NOMO-1 treated with DMSO at 0.1 percent for 48 hours (cell line): ENCODE measurements at regions not wholly inside any gene's neighbourhood (a gene's known extent, or its start where the extent isn't known, plus 50 kb on each side); places are given as distances from the start of the nearest gene placed in this dataset.

ENCODE experiments used
- DNase-seq: peaks from one replicate; lab custom pipeline; 2025; ENCODE audit not compliant: unreplicated experiment; lab: John Stamatoyannopoulos, UW

DNA sequence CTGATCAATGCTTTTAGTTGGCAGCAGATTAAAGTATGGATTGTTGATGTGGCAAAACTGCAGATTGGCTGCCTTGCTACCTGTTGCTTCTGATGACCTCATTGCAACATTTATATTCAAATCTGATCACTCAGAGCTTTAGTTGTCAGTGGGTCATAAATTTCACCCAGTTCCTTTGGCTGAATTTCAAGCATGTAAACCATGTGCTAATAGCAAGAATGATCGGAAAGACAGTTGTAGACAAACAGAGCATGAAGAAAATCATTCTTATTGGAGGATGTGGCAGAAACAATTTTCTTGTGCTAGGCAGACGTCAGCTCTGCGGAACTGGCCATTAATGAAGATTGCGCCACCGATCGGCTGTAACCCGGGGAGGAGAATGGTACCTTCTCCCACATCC is 346.6 kb upstream of the EEF2KMT start:
- DNase-seq = no peak

DNA sequence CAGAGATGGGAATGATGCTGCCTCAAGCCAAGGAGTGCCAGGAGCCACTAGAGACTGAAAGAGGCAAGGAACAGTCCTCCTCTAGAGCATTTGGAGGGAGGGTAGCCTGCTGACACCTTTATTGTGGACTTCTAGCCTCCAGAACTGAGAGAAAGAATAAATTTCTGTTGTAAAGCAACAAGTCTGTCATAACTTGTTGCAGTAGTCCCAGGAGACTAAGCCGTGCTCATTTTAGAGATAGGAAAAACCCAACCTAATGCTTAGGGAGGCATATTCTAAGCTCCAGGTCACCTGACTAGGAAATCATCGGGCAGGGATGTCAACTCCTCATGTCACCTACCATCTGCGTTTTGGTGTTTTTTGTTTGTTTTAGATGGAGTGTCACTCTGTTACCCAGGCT is 345.4 kb upstream of the EEF2KMT start:
- no peak for DNase-seq

DNA sequence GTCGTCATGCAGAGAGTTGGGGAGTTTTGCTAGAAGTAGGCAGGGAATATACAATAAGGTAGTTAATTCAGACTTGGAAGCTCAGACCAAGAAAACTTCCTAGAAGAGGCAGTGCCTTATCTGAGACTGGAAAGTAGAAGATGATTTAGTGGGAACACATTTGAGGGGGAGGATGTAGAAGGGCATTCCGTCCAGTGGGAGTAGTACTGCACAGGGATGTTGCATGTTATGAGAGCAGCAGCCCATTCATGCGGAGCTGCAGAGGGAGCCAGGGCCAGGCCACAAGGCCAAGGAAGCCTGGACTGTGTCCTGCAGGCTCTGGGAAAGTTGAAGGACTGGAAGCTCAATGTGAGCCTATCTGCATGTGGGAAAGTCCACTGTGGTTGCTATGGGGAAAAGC is 344.5 kb upstream of the EEF2KMT start:
- DNase-seq = no peak

DNA sequence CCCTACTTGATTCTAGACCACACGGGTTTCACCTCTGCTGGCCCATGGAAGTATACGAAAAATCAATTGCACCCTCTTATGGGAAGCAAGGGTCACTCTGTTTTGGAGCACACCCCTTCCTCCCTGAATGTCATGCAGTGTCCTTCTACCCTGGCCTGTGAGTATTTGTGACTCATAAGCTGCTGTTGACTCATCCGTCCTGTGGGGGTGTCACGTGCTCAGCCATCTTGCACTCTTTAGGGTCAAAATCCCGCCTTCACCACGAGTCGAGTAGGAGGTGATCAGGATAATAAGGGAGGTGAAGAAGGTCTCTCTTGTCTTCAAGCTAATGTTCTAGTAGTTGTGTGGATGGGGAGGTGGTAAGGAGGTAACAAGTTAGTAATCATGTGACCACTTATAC is 341.0 kb upstream of the EEF2KMT start:
- no peak for DNase-seq

DNA sequence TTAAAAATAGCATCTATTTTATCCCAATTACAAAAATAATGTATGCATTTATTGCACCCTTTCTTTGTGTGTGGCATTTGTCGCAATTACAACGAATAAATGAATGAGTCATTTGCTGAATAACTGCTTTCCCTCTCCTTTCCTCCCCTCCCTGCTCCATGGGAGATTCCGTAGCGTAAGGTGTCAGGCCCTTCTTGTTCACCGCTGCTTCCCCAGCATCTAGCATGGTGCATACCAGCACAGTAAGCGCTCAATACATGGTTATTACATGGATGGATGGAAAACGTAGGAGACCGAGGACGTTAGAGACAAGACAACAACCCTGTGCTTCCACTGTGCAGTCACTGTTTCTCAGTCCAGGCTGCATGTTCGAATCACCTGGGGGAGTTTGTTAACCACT is 336.0 kb upstream of the EEF2KMT start:
- no peak for DNase-seq

DNA sequence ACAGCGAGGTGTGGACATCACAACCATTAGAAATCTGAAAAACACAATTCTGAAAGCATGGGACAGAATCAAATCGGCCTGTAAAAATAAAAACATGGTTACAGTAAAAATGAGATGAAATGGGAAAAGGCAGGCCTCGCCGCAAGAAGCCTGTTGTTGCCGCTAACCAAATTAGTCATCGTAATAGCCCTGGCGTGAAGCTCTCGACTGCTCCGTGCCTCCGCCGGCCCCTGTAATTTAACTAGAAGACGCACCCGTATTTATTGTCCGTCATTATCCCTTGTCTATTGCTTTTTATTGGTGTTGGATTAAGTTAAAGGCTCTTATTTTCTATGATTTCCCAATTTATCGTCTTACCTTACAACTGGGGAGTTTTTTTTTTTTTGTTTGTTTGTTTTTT is 334.6 kb upstream of the EEF2KMT start:
- DNase-seq = no peak

DNA sequence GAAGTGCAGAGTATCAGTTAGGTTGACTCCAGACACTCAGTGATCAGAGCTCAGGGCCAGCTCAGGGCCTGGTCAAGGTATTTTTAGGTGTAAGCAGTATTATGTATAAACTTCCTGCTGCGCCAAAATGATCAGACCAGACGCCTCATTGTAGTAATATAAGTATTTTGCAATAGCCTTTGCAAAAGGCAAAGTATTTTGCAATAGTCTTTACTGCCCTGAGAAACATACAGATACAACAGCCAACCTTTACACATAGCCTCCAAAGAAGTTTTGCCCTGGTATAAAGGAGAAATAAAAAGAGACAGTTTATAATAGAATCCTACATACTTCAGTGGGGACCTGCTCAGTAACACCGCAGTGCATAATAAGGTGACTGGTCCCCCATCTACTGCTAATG is 333.0 kb upstream of the EEF2KMT start:
- peak; percentile 20 for DNase-seq

DNA sequence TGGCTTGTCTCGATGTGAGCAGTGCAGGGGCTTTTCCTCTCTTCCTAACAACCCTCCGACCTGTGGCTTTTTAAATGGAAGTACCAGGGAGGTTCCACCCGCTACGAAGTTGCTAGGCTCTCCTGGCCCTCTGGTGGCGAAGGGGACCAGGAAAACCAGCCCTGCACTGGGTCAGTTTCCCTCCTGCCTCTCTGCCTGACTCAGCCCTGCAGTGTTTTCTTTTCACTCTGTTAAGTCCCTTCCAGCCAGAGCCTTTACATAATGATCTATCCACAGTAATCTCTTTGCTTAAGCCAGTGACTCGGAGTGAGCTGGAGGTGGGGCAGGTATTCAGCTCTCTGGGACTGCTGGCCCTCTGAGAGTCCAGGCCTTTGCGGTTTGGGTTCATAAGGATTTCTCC is 331.3 kb upstream of the EEF2KMT start:
- DNase-seq = no peak

DNA sequence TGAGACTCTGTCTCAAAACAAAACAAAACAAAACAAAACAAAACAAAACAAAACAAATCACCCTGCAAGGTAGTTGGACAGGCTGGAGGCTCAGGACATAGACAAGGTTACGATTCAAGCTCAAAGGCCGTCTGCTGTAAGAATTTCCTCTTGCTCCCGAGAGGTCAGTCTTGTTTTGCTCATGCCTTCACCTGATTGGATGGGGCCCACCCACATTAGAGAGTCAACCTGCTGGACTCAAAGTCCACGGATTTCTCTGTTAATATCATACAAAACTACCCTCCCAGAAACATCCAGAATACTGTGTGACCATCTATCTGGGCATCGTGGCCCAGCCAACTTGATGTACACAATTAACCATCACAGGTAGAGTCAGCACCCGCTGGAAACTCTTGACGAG is 330.0 kb upstream of the EEF2KMT start:
- no peak for DNase-seq

DNA sequence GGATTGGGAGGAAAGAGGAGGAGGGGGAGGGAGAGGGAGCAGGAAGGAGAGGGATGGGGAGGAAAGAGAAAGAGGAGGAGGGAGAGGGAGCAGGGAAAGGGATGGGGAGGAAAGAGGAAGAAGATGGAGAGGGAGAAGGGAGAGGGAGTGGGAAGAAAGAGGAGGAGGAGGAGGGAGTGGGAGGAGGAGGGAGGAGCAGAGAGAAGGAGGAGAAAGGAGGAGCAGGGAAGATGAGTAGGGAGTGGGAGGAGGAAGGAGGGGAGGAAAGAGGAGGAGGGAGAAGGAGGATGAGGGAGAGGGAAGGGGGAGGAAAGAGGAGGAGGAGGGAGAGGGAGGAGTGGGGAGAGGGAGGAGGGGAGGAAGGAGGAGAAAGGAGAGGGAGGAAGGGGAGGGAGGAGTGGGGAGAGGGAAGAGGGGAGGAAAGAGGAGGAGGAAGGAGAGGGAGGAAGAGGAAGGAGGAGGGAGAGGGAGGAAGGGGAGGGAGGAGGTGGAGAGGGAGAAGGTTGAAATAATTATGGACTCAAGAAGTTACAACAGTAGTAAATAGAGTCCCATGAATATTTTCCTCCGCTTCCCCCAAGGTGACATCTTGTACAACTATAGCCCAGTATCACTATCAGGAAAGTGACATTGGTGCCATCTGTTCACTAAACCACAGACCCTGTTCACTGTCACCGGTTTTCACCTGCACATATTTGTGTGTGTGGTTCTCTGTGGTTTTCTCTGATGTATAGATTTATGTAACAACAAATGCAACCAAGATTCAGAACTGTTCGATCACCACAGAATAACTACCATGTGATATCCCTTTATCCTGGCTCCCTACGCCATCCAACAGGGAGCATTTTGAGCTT is 325.3 kb upstream of the EEF2KMT start:
- DNase-seq = no peak

DNA sequence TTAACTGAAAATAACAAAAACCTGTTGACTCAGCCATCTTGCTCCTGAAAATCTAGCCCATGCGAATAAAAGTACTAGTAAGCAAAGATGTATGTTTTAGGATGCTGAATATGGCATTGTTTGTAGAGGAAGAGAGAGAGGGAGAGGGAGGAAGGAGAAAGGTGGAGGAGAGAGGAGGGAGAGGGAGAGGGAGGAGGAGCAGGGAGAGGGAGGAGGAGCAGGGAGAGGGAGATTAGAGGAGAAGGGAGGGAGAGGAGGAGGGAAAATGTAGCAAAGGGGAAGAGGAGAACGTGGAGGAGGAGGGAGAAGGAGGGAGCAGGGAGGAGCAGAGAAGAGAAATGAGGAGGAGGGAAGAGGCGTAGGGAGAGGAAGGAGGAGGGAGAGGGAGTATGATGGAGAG is 324.5 kb upstream of the EEF2KMT start:
- DNase-seq = no peak

DNA sequence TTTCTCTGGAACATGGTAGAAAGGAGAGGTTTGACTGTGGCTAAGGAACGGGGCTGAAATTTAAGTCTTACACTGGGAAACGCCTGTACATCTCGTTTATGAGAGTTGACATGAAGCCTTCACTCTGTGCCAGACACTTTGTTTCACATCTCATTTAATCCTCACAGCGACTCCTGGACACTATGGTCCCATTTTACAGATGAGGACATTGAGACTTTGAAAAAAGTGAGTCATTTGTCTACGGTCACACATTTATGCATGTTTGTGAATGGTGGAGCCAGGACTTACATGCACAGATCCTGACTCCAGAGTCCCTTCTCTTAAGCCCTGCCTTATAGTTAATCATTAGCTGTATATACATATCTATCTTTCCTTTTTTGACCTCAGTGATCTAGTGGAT is 318.4 kb upstream of the EEF2KMT start:
- DNase-seq = no peak

DNA sequence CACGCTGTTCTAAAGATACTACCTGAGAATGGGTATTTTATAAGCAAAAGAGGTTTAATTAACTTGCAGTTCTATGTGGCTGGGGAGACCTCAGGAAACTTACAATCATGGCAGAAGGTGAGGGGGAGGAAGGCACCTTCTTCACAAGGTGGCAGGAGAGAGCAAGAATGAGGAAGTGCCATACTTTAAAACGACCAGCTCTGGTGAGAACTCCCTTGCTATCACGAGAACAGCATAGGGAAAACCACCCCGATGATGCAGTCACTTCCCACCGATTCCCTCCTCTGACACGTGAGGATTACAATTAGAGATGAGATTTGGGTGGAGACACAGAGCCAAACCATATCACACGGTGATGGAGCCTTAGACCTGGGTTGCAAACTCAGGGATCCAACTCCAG is 317.5 kb upstream of the EEF2KMT start:
- no peak for DNase-seq

DNA sequence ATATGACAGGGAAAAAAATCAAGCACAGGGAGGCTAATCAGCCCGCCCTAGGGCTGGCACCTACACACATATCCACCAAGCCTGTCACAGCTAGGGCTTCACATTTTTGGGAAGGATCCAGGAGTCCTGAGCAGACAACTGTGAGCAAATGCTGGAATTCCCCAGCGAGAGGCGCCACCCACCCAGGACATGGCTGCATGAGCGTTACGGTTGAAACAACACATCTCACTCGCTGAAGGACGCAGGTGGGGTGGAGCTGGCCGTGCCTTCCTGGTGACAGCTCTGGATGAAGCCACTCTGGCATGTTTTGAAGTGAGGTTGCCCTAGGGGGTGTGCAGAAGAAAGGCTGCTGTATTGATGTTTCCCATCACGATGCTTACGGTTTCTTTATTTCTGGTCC is 315.1 kb upstream of the EEF2KMT start:
- DNase-seq = no peak

DNA sequence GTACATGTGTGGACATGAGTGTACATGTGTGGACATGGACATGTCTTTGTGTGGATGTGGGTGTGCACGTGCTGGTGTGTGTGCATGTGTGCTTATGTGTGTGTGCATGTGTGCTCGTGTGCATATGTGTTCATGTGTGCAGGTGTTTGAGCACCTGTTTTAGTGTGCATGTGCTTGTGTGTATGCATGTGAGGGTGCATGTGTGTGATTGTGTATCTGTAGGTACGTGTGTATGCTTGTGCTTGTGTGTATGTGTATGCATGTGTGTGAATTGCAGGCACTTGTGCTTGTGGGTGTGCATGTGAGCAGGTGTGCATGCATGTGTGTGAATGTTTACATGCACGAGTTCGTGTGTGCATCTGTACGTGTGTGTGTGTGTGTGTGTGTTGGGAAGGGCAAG is 300.6 kb upstream of the EEF2KMT start:
- no peak for DNase-seq

DNA sequence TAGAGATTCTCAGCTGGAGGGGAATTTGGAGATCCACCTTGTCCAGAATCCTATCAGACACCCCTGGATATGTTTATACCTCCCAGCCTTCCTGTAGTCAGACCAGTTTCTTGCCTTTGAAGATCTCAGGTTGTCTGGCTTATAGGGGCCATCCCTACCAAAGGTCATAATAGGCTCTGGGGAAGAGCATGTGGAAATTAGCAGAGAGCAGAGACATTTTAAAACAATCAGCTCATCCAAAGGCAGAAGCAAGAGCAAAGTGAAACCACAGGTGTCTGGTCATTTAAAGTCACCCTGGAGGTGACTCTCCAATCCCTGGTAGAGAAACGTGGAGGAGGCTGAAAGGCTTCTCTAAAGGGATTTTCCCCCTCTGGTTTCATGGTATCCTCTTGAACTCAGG is 299.3 kb upstream of the EEF2KMT start:
- DNase-seq = no peak

DNA sequence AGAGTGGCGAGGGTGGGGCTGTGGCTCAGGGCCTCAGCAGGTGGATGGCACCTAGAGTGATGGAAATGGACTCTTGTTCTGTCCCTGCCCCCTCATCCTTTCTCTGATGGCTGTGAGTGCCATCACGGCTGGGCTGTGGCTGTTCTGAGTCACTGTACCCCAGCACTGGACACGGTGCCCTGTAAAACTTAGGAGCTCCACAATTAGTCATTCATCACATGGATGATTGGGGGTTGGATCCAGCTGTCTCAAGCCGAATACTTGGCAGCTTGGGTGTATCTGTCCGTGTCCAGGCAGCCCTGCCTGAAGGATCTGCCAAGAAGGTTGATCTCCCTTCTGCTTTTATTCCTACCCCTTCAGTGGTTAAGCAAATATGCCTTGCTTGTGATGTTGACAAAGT is 295.5 kb upstream of the EEF2KMT start:
- no peak for DNase-seq

DNA sequence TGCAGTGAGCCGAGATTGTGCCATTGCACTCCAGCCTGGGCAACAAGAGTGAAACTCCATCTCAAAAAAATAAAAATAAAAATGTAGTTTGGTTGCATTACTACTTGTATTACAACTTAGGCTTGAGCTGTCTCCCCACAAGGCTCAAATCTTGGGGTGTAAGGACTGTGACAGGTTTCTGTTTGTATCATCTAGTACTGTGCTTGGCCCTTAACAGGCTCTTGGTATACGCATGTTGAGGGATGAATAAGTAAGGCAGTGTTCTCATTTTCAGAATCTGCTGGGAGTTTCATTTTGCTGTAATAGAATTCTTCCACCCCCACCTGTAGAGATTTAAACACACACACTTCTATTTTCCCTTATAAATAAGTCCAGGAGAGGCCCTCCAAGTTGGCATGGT is 289.4 kb upstream of the EEF2KMT start:
- DNase-seq = no peak

DNA sequence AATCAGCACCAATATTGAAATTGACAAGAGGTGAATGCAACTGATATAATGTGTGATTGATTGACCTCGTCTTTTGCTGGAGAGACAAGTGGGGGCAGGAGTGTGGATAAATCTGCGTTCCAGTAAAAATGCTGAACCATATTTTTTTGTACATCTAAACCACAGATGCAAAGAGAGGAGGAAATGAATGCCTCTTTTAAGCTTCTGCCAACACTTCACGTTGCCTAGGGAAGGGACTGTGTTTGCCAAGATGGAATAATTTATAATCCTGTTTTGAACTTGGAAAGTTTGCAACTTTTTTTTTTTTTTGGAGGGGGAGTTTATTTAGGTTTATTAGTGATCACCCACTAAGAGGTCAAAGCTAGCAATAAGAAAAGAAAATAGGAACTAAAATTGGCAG is 288.2 kb upstream of the EEF2KMT start:
- no peak for DNase-seq

DNA sequence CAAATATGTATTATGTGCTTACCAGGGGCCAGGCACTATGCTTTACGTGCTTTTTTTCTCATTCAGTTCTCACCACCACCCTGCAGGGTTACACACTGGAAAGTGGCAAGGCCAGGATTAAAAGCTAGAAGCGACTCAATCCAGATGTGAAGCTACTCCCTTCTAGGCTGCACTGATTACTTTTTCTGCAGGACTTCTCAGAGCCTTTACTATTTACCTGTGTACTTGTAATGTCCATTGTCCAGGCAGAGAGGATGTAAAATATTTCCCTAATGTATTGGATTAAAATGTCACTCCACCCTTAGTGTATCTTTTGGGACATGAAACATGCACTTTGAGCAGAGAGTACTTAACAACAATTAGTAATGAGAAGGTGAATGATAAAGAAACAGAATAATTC is 287.5 kb upstream of the EEF2KMT start:
- no peak for DNase-seq

DNA sequence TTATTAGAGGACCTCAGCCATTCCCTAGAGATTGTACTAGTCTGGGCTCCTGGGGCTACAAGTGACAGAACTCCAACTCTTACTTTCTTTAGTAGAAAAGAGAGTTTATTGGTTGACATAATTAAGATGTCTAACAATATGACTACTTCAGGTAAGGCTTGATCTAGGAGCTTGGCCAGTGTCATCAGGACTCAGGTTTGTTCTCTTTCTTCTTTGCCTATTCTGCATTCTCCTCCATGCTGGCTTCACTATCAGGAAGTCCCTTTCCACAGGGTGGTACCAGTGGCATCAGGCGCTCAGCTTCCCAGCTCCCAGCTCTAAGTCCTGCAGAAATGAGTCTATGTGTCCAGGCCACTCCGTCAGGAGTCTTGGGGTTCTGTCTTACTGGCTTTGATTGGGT is 286.1 kb upstream of the EEF2KMT start:
- no peak for DNase-seq

DNA sequence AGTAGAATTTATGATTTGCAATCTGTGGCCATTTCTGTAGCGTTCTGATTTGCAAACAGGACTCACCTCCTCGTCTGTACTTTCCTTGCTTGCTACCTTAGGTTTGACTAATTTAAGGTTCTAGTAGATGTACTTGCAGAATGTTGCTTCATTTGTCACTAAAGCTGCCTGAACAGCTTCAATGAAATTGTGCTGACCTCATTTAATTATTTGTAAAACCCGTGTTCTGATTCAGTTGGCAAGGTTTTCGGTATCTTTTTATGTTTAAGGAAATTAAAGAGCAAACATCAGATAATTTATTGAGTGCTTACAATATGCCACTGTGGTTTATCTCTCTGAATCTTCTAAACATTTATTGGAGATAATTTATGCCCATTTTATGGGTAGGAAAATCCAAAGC is 284.9 kb upstream of the EEF2KMT start:
- no peak for DNase-seq

DNA sequence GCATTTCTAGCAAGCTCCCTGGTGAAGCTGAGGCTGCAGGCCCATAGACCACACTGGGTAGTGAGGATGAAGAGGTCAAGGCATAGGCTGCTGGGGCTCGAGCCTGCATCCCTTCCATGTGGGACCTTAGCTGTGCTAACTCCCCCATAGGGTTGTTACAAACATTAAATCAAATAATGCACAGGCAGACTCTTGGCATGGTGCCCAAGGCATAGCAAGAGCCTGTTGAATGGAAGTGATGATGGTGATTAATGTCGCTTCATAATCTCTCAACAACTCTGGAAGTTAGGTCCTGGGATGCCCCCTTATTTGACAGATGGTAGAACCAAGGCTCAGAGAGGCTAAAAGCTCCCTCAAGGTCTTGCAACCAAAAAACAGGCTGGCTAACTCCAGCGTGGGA is 283.9 kb upstream of the EEF2KMT start:
- no peak for DNase-seq
